ENCODE measurements at regions not wholly inside any gene's neighbourhood (a gene's known extent, or its start where the extent isn't known, plus 50 kb on each side); places are given as distances from the start of the nearest gene placed in this dataset.

DNA sequence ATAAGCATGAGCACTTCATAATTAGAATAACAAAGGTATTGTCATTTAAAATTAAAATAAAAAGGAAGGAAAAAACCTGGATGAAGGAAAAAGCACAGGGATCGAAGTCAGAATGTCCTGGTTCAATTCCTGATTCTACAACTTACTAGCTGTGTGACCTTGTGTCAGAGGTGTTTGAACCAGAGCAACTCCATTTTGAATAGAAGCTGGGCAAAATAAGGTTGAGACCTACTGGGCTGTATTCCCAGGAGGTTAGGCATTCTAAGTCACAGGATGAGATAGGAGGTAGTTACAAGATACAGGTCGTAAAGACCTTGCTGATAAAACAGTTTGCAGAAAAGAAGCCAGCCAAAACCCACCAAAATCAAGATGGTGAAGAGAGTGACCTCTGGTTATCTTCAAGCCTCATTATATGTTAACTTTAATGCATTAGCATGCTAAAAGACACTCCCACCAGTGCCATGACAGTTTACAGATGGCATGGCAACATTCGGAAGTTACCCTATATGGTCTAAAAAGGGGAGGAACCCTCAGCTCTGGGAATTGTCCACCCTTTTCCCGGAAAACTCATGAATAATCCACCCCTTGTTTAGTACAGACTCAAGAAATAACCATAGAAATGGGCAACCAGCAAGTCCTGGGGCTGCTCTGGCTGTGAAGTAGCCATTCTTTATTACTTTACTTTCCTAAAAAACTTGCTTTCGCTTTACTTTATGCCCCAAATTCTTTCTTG lies 412.7 kb downstream of the PIK3R1 start (continued):
- TF ChIP-seq HNRNPH1 (optimal IDR thresholded peaks at IDR 0.05; ENCODE audit: low read depth, low read length) (no peak), CSDE1 (IDR thresholded peaks at IDR 0.05) (no peak), ZFPM2 (CRISPR knock-in tag; IDR thresholded peaks at IDR 0.05) (no peak), RBM15 (IDR thresholded peaks at IDR 0.05; ENCODE audit: insufficient read depth, low read length) (no peak), RBM17 (IDR thresholded peaks at IDR 0.05; ENCODE audit: borderline replicate concordance, low read depth, low read length) (no peak), CREBBP (IDR thresholded peaks at IDR 0.05; ENCODE audit: low read depth, low read length) (no peak), SMARCB1 (IDR thresholded peaks at IDR 0.05; ENCODE audit: insufficient read length, low read depth) (no peak), POLR2AphosphoS2 (IDR thresholded peaks at IDR 0.05; ENCODE audit: low read length) (no peak), ZNF445 (CRISPR knock-in tag; IDR thresholded peaks at IDR 0.05; ENCODE audit: low read depth) (0 out of 2 replicates have a peak, but pooled peaks have one; percentile 50), ELF4 (CRISPR knock-in tag; IDR thresholded peaks at IDR 0.05) (no peak), HIVEP1 (CRISPR knock-in tag; IDR thresholded peaks at IDR 0.05) (0 out of 2 replicates have a peak, but pooled peaks have one; percentile 34), HDAC8 (tag; IDR thresholded peaks at IDR 0.05) (peak; percentile 82; the same call in 1 of the 2 replicates), ZNF584 (CRISPR knock-in tag; IDR thresholded peaks at IDR 0.05; ENCODE audit: low read depth) (peak; percentile 80; the same call in 1 of the 2 replicates), ZNF717 (CRISPR knock-in tag; IDR thresholded peaks at IDR 0.05) (no peak), MTF1 (CRISPR knock-in tag; IDR thresholded peaks at IDR 0.05; ENCODE audit: borderline replicate concordance) (no peak), KLF10 (CRISPR knock-in tag; IDR thresholded peaks at IDR 0.05) (no peak), CHCHD3 (CRISPR knock-in tag; IDR thresholded peaks at IDR 0.05) (no peak), PTRF (tag; IDR thresholded peaks at IDR 0.05) (peak; percentile 81), KDM1A (IDR thresholded peaks at IDR 0.05) (no peak), SP1 (CRISPR knock-in tag; IDR thresholded peaks at IDR 0.05) (no peak)
- TF ChIP-seq, protein P1, sequence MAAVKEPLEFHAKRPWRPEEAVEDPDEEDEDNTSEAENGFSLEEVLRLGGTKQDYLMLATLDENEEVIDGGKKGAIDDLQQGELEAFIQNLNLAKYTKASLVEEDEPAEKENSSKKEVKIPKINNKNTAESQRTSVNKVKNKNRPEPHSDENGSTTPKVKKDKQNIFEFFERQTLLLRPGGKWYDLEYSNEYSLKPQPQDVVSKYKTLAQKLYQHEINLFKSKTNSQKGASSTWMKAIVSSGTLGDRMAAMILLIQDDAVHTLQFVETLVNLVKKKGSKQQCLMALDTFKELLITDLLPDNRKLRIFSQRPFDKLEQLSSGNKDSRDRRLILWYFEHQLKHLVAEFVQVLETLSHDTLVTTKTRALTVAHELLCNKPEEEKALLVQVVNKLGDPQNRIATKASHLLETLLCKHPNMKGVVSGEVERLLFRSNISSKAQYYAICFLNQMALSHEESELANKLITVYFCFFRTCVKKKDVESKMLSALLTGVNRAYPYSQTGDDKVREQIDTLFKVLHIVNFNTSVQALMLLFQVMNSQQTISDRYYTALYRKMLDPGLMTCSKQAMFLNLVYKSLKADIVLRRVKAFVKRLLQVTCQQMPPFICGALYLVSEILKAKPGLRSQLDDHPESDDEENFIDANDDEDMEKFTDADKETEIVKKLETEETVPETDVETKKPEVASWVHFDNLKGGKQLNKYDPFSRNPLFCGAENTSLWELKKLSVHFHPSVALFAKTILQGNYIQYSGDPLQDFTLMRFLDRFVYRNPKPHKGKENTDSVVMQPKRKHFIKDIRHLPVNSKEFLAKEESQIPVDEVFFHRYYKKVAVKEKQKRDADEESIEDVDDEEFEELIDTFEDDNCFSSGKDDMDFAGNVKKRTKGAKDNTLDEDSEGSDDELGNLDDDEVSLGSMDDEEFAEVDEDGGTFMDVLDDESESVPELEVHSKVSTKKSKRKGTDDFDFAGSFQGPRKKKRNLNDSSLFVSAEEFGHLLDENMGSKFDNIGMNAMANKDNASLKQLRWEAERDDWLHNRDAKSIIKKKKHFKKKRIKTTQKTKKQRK (IDR thresholded peaks at IDR 0.05; ENCODE audit: borderline replicate concordance, low read depth, low read length): no peak
- TF ChIP-seq, protein P2, sequence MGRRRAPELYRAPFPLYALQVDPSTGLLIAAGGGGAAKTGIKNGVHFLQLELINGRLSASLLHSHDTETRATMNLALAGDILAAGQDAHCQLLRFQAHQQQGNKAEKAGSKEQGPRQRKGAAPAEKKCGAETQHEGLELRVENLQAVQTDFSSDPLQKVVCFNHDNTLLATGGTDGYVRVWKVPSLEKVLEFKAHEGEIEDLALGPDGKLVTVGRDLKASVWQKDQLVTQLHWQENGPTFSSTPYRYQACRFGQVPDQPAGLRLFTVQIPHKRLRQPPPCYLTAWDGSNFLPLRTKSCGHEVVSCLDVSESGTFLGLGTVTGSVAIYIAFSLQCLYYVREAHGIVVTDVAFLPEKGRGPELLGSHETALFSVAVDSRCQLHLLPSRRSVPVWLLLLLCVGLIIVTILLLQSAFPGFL (CRISPR knock-in tag; IDR thresholded peaks at IDR 0.05): no peak
- TF ChIP-seq, protein P3, sequence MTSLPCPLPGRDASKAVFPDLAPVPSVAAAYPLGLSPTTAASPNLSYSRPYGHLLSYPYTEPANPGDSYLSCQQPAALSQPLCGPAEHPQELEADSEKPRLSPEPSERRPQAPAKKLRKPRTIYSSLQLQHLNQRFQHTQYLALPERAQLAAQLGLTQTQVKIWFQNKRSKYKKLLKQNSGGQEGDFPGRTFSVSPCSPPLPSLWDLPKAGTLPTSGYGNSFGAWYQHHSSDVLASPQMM (CRISPR knock-in tag; IDR thresholded peaks at IDR 0.05): no peak
- TF ChIP-seq, protein P4, sequence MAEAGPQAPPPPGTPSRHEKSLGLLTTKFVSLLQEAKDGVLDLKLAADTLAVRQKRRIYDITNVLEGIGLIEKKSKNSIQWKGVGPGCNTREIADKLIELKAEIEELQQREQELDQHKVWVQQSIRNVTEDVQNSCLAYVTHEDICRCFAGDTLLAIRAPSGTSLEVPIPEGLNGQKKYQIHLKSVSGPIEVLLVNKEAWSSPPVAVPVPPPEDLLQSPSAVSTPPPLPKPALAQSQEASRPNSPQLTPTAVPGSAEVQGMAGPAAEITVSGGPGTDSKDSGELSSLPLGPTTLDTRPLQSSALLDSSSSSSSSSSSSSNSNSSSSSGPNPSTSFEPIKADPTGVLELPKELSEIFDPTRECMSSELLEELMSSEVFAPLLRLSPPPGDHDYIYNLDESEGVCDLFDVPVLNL (CRISPR knock-in tag; IDR thresholded peaks at IDR 0.05; ENCODE audit: low read depth): no peak

All from K562 (cell line).